ENCODE measurements at regions not wholly inside any gene's neighbourhood (a gene's known extent, or its start where the extent isn't known, plus 50 kb on each side); places are given as distances from the start of the nearest gene placed in this dataset.

DNA sequence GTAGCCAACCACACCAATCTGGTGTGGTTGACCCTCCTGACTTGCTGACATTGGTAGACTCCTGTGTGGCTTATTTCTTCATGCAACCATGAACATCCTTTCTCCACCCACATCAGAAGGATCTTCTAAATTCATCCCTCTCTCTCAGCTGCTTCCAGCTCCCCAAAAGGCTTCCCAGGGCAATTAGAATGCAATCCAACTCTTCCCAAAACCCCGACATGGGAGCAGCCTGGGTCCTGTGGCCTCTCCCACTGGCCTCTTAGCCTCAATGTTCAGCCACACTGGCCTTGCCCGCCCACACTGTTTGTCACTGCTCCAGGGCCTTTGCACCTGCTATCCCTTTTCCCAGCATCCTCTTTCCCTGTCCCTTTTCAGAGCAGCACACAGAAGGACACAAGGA, 199.8 kb upstream of the SGCG start:
- no peaks in the 10 kb centered on the region for H4K20me1 ChIP-seq (replicated peaks in 1 of 2; ENCODE audit: control insufficient read depth in 1 of 2, insufficient read depth in 2 of 2, low read length in 2 of 2)
- 93% methylated on average over 2 of the region's 2 CpGs; no CpG with 5 or more reads in 1 of the 2 experiments for WGBS, 2 experiments (ENCODE audit: extremely low coverage in 1 of 2, insufficient coverage in 1 of 2, insufficient read length in 1 of 2, insufficient replicate concordance in 2 of 2, low coverage in 1 of 2, low lambda C conversion rate in 2 of 2, missing lambda C conversion rate in 1 of 2)
- H2BK5ac ChIP-seq (ENCODE audit: low read depth, low read length) = no peak overlapping the region
- TF ChIP-seq, protein P1, sequence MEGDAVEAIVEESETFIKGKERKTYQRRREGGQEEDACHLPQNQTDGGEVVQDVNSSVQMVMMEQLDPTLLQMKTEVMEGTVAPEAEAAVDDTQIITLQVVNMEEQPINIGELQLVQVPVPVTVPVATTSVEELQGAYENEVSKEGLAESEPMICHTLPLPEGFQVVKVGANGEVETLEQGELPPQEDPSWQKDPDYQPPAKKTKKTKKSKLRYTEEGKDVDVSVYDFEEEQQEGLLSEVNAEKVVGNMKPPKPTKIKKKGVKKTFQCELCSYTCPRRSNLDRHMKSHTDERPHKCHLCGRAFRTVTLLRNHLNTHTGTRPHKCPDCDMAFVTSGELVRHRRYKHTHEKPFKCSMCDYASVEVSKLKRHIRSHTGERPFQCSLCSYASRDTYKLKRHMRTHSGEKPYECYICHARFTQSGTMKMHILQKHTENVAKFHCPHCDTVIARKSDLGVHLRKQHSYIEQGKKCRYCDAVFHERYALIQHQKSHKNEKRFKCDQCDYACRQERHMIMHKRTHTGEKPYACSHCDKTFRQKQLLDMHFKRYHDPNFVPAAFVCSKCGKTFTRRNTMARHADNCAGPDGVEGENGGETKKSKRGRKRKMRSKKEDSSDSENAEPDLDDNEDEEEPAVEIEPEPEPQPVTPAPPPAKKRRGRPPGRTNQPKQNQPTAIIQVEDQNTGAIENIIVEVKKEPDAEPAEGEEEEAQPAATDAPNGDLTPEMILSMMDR (IDR thresholded peaks at IDR 0.05; ENCODE audit: control extremely low read depth in 1 of 3, insufficient read depth in 1 of 3, low read depth in 1 of 3, low read length in 3 of 3) = no peak
- TF ChIP-seq RXRA (IDR thresholded peaks at IDR 0.05; ENCODE audit: insufficient read depth, low read depth, low read length) = no peak
- no peak for TF ChIP-seq EZH2 (IDR thresholded peaks at IDR 0.05; ENCODE audit: low read depth, low read length, severe bottlenecking)
- TF ChIP-seq, protein P2, sequence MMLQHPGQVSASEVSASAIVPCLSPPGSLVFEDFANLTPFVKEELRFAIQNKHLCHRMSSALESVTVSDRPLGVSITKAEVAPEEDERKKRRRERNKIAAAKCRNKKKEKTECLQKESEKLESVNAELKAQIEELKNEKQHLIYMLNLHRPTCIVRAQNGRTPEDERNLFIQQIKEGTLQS (IDR thresholded peaks at IDR 0.05; ENCODE audit: insufficient read depth, low read depth, low read length) = no peak
- no peak for TF ChIP-seq NANOG (IDR thresholded peaks at IDR 0.05; ENCODE audit: insufficient read depth, low read depth, low read length, poor library complexity, severe bottlenecking)
- H3K27me3 ChIP-seq (replicated peaks in 1 of 4; ENCODE audit: control insufficient read depth in 3 of 4, extremely low read depth in 1 of 4, insufficient read depth in 3 of 4, low read length in 3 of 4) = no peaks in the 10 kb centered on the region
- no peak overlapping the region for H3K27ac ChIP-seq (ENCODE audit: low read depth, low read length)
- H2AFZ ChIP-seq (ENCODE audit: low read length) = no peak overlapping the region
- no peaks in the 10 kb centered on the region for H3K36me3 ChIP-seq (ENCODE audit: control insufficient read depth in 2 of 4, insufficient read depth in 4 of 4, low read length in 3 of 4)
- H3K4ac ChIP-seq (replicated peaks; ENCODE audit: insufficient read length, low read depth, low read length) = no peak overlapping the region
- no peak overlapping the region for H3K23ac ChIP-seq (ENCODE audit: insufficient read length)
- H3K9me3 ChIP-seq (ENCODE audit: insufficient read depth in 2 of 2, low read depth in 1 of 2, low read length in 1 of 2) = peaks cover 16 to 19% of the 10 kb centered on the region in 2 experiments; a peak in 3 of 4 replicates
- no peak overlapping the region for H3K4me3 ChIP-seq (ENCODE audit: extremely low read depth in 1 of 4, insufficient read depth in 2 of 4, low read depth in 3 of 4, low read length in 4 of 4)
- H4K8ac ChIP-seq (ENCODE audit: extremely low read depth, insufficient read depth, low read length) = no peak overlapping the region
- no peak overlapping the region for H3K4me2 ChIP-seq (ENCODE audit: insufficient read depth in 1 of 2, low read depth in 2 of 2, low read length in 2 of 2)
- no peaks in the 10 kb centered on the region for H3K23me2 ChIP-seq (ENCODE audit: low read depth, low read length)
- no peak overlapping the region for H4K5ac ChIP-seq (ENCODE audit: insufficient read length, low read depth, low read length)
- no peak for FAIRE-seq
- H3K14ac ChIP-seq (ENCODE audit: insufficient read length) = no peak overlapping the region
- H2BK12ac ChIP-seq (ENCODE audit: low read depth, low read length) = no peak overlapping the region
- H3K4me1 ChIP-seq (replicated peaks in 1 of 4; ENCODE audit: control insufficient read depth in 3 of 4, insufficient read depth in 4 of 4, low read length in 3 of 4) = no peaks in the 10 kb centered on the region
- H2BK120ac ChIP-seq (replicated peaks; ENCODE audit: low read depth, low read length) = no peak overlapping the region
- no peak for DNase-seq (ENCODE audit: low read depth in 1 of 2, low spot score in 2 of 2)
- POLR2A ChIA-PET (ENCODE audit: partially characterized antibody) = no interaction called here
- H3K18ac ChIP-seq (ENCODE audit: extremely low read depth, low read length) = no peak overlapping the region
- H3K56ac ChIP-seq (replicated peaks; ENCODE audit: insufficient read length, low read depth, low read length) = no peak overlapping the region
- CTCF ChIA-PET (ENCODE audit: partially characterized antibody) = interaction anchor here (1.3 kb wide), 1 partner anchor 70 kb away, joined by 4 read pairs; no protein-coding TSS in a partner anchor
- no peak overlapping the region for H3K9ac ChIP-seq (replicated peaks in 1 of 4; ENCODE audit: extremely low read depth in 1 of 4, low read depth in 3 of 4, low read length in 3 of 4)
- no peak overlapping the region for H2AK5ac ChIP-seq (ENCODE audit: low read depth, low read length)
- no peak overlapping the region for H4K91ac ChIP-seq (replicated peaks; ENCODE audit: insufficient read length, low read length)
- H2BK20ac ChIP-seq (ENCODE audit: low read length) = no peak overlapping the region
- no peak overlapping the region for H2BK15ac ChIP-seq (ENCODE audit: low read length)
- H3K79me2 ChIP-seq (ENCODE audit: control insufficient read depth in 1 of 2, insufficient read depth in 2 of 2, low read length in 2 of 2) = no peaks in the 10 kb centered on the region
- no peaks in the 10 kb centered on the region for H3K79me1 ChIP-seq (ENCODE audit: low read depth, low read length)
